ENCODE measurements at regions not wholly inside any gene's neighbourhood (a gene's known extent, or its start where the extent isn't known, plus 50 kb on each side); places are given as distances from the start of the nearest gene placed in this dataset.

- Histone ChIP-seq H4K20me1 (ENCODE audit: control insufficient read depth, extremely low read depth, insufficient read depth, low read length) (no peaks in the 10 kb centered on the region), H3K27me3 (ENCODE audit: control insufficient read depth, extremely low read depth, insufficient read depth, low read length) (no peaks in the 10 kb centered on the region)
- dilution Hi-C loops (cut with MboI; ENCODE audit: extremely low pct_ligation_motif_present, low sequenced_read_pairs): no loop called here
Observed at GRCh38 chr14:49139593-49139992, 446.6 kb downstream of the RPS29 start.

DNA sequence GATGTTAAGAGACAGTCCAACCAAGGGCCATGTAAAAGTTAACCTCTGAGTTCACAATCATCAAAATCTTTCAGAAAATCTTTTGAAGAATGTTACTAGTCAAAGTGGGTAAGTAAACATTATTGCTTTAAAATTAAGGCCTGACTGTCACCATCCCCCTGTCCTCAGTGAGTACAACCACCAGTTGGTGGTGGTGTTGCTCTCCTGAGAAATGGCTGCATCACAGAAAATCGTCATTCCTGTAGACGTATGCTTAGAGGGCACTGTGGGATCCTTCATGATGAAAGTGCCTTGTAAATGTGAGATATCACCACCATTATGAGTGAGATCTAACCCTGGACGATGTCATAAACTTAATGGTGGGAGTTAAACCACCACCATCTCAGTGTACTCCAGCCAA, 451.2 kb downstream of the RPS29 start:
- H3K9me1 ChIP-seq (ENCODE audit: control insufficient read depth, extremely low read depth, insufficient read depth, low read length): no peaks in the 10 kb centered on the region
- FAIRE-seq (no peak), DNase-seq (ENCODE audit: low read depth, low spot score) (no peak)
- H3K36me3 ChIP-seq (ENCODE audit: control insufficient read depth in 2 of 2, extremely low read depth in 1 of 2, insufficient read depth in 2 of 2, low read length in 2 of 2): no peaks in the 10 kb centered on the region
- H2AFZ ChIP-seq (ENCODE audit: control insufficient read depth, low read length): no peak overlapping the region
- H3K79me2 ChIP-seq (ENCODE audit: control insufficient read depth, insufficient read depth, low read length): no peaks in the 10 kb centered on the region
- no peaks in the 10 kb centered on the region for H3K27me3 ChIP-seq (ENCODE audit: control insufficient read depth, extremely low read depth, insufficient read depth, low read length)
- no peaks in the 10 kb centered on the region for H4K20me1 ChIP-seq (ENCODE audit: control insufficient read depth, extremely low read depth, insufficient read depth, low read length)
- no peak overlapping the region for H3K27ac ChIP-seq (ENCODE audit: control insufficient read depth, insufficient read depth, low read length)
- H3K4me3 ChIP-seq (ENCODE audit: control insufficient read depth in 2 of 3, extremely low read depth in 1 of 3, insufficient read depth in 2 of 3, low read depth in 1 of 3, low read length in 3 of 3): no peak overlapping the region
- no peak overlapping the region for H3K4me2 ChIP-seq (ENCODE audit: control insufficient read depth, extremely low read depth, insufficient read depth, low read depth, low read length)
- H3K9me3 ChIP-seq (ENCODE audit: control insufficient read depth, low read depth, low read length): no peaks in the 10 kb centered on the region
- TF ChIP-seq, protein P1, sequence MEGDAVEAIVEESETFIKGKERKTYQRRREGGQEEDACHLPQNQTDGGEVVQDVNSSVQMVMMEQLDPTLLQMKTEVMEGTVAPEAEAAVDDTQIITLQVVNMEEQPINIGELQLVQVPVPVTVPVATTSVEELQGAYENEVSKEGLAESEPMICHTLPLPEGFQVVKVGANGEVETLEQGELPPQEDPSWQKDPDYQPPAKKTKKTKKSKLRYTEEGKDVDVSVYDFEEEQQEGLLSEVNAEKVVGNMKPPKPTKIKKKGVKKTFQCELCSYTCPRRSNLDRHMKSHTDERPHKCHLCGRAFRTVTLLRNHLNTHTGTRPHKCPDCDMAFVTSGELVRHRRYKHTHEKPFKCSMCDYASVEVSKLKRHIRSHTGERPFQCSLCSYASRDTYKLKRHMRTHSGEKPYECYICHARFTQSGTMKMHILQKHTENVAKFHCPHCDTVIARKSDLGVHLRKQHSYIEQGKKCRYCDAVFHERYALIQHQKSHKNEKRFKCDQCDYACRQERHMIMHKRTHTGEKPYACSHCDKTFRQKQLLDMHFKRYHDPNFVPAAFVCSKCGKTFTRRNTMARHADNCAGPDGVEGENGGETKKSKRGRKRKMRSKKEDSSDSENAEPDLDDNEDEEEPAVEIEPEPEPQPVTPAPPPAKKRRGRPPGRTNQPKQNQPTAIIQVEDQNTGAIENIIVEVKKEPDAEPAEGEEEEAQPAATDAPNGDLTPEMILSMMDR (optimal IDR thresholded peaks at IDR 0.05 in 1 of 3, IDR thresholded peaks at IDR 0.05 in 1 of 3, conservative IDR thresholded peaks at IDR 0.05 in 1 of 3; ENCODE audit: extremely low read depth in 1 of 3, insufficient read depth in 2 of 3, low read length in 3 of 3): no peak
- no peak for TF ChIP-seq EZH2 (IDR thresholded peaks at IDR 0.05; ENCODE audit: low read length)
- no peaks in the 10 kb centered on the region for H3K4me1 ChIP-seq (ENCODE audit: control insufficient read depth, extremely low read depth, insufficient read depth, low read length)
- dilution Hi-C loops (cut with MboI; ENCODE audit: extremely low pct_ligation_motif_present, low sequenced_read_pairs): no loop called here
- no peak overlapping the region for H3K9ac ChIP-seq (ENCODE audit: control insufficient read depth, extremely low read depth, insufficient read depth, low read length)

More at GRCh38 chr14:49139593-49139992, 446.6 kb downstream of the RPS29 start:
- Histone ChIP-seq H3K9ac (ENCODE audit: control insufficient read depth, extremely low read depth, insufficient read depth, low read length) (no peak overlapping the region), H3K4me3 (ENCODE audit: control insufficient read depth in 2 of 3, extremely low read depth in 1 of 3, insufficient read depth in 2 of 3, low read depth in 1 of 3, low read length in 3 of 3) (no peak overlapping the region), H3K9me1 (ENCODE audit: control insufficient read depth, extremely low read depth, insufficient read depth, low read length) (no peaks in the 10 kb centered on the region), H3K4me1 (ENCODE audit: control insufficient read depth, extremely low read depth, insufficient read depth, low read length) (no peaks in the 10 kb centered on the region), H3K9me3 (ENCODE audit: control insufficient read depth, low read depth, low read length) (no peaks in the 10 kb centered on the region), H3K79me2 (ENCODE audit: control insufficient read depth, insufficient read depth, low read length) (no peaks in the 10 kb centered on the region), H3K36me3 (ENCODE audit: control insufficient read depth in 2 of 2, extremely low read depth in 1 of 2, insufficient read depth in 2 of 2, low read length in 2 of 2) (no peaks in the 10 kb centered on the region), H3K4me2 (ENCODE audit: control insufficient read depth, extremely low read depth, insufficient read depth, low read depth, low read length) (no peak overlapping the region), H2AFZ (ENCODE audit: control insufficient read depth, low read length) (no peak overlapping the region), H3K27ac (ENCODE audit: control insufficient read depth, insufficient read depth, low read length) (no peak overlapping the region)
- FAIRE-seq: no peak
- TF ChIP-seq, protein P1 (optimal IDR thresholded peaks at IDR 0.05 in 1 of 3, IDR thresholded peaks at IDR 0.05 in 1 of 3, conservative IDR thresholded peaks at IDR 0.05 in 1 of 3; ENCODE audit: extremely low read depth in 1 of 3, insufficient read depth in 2 of 3, low read length in 3 of 3): no peak
- no peak for DNase-seq (ENCODE audit: low read depth, low spot score)
